ENCODE measurements at regions not wholly inside any gene's neighbourhood (a gene's known extent, or its start where the extent isn't known, plus 50 kb on each side); places are given as distances from the start of the nearest gene placed in this dataset.

GRCh38 chr9:79173932-79174331, 397.8 kb upstream of the TLE4 start:
- H3K36me3 ChIP-seq (ENCODE audit: control insufficient read depth in 2 of 2, extremely low read depth in 1 of 2, insufficient read depth in 2 of 2, low read length in 2 of 2), result no peaks in the 10 kb centered on the region
- no peak overlapping the region for H3K9ac ChIP-seq (replicated peaks; ENCODE audit: extremely low read depth, insufficient read depth, low read length)
- CTCF ChIA-PET, result no interaction called here
- POLR2A ChIA-PET, result no interaction called here
- no peaks in the 10 kb centered on the region for H3K4me1 ChIP-seq (ENCODE audit: control insufficient read depth, extremely low read depth, insufficient read depth, low read length)
- no peaks in the 10 kb centered on the region for H3K27me3 ChIP-seq (ENCODE audit: control insufficient read depth in 2 of 2, insufficient read depth in 2 of 2, low read length in 2 of 2)
- no peaks in the 10 kb centered on the region for H3K9me3 ChIP-seq (replicated peaks; ENCODE audit: control insufficient read depth, insufficient read depth, low read length)
- no peaks in the 10 kb centered on the region for H3K9me1 ChIP-seq (replicated peaks; ENCODE audit: control insufficient read depth, extremely low read depth, insufficient read depth, low read length)
- H3K4me2 ChIP-seq (ENCODE audit: insufficient read depth, low read length), result no peak overlapping the region
- no peak for TF ChIP-seq JUN (IDR thresholded peaks at IDR 0.05; ENCODE audit: borderline replicate concordance, insufficient read depth, insufficient read length, low read depth)
- TF ChIP-seq POLR2A (IDR thresholded peaks at IDR 0.05; ENCODE audit: low read depth, low read length), result no peak
- no peak for TF ChIP-seq EZH2 (IDR thresholded peaks at IDR 0.05; ENCODE audit: borderline replicate concordance, low read depth, low read length, severe bottlenecking)
- H2AFZ ChIP-seq (ENCODE audit: low read depth, low read length), result no peak overlapping the region
- FAIRE-seq (no peak), DNase-seq (ENCODE audit: low read depth, low spot score) (no peak)
- dilution Hi-C loops (cut with MboI; ENCODE audit: extremely low pct_ligation_motif_present, low sequenced_read_pairs) (no loop called here), intact Hi-C loops (cut with micrococcal nuclease) (no loop called here)
- no peaks in the 10 kb centered on the region for H3K79me2 ChIP-seq (ENCODE audit: control insufficient read depth, insufficient read depth, low read length)
- BruUV-seq (replicated peaks), result no TSS peak
- H3K4me3 ChIP-seq (replicated peaks in 1 of 3; ENCODE audit: insufficient read depth in 1 of 3, low read depth in 1 of 3, low read length in 3 of 3), result no peak overlapping the region
- H3K27ac ChIP-seq (ENCODE audit: insufficient read depth, low read depth, low read length), result no peak overlapping the region
- H4K20me1 ChIP-seq (replicated peaks; ENCODE audit: control insufficient read depth, extremely low read depth, insufficient read depth, low read length), result no peaks in the 10 kb centered on the region

- ChIA-PET CTCF (interaction anchor here (0.9 to 1.3 kb wide), 2 partner anchors 11 to 46 kb away, joined by 3 read pairs; no protein-coding TSS in a partner anchor), POLR2A (no interaction called here)
- H4K20me1 ChIP-seq (replicated peaks; ENCODE audit: control insufficient read depth, extremely low read depth, insufficient read depth, low read length), result no peaks in the 10 kb centered on the region
- no peaks in the 10 kb centered on the region for H3K27me3 ChIP-seq (ENCODE audit: control insufficient read depth in 2 of 2, insufficient read depth in 2 of 2, low read length in 2 of 2)
- FAIRE-seq (no peak), DNase-seq (ENCODE audit: low read depth, low spot score) (no peak)
- no peaks in the 10 kb centered on the region for H3K36me3 ChIP-seq (ENCODE audit: control insufficient read depth in 2 of 2, extremely low read depth in 1 of 2, insufficient read depth in 2 of 2, low read length in 2 of 2)
- dilution Hi-C loops (cut with MboI; ENCODE audit: extremely low pct_ligation_motif_present, low sequenced_read_pairs), result no loop called here
- H3K4me3 ChIP-seq (replicated peaks in 1 of 3; ENCODE audit: insufficient read depth in 1 of 3, low read depth in 1 of 3, low read length in 3 of 3), result no peak overlapping the region
- intact Hi-C loops (cut with micrococcal nuclease), result no loop called here
- no peak overlapping the region for H3K4me2 ChIP-seq (ENCODE audit: insufficient read depth, low read length)
- H3K4me1 ChIP-seq (ENCODE audit: control insufficient read depth, extremely low read depth, insufficient read depth, low read length), result no peaks in the 10 kb centered on the region
- H3K9ac ChIP-seq (replicated peaks; ENCODE audit: extremely low read depth, insufficient read depth, low read length), result no peak overlapping the region
- no peak overlapping the region for H2AFZ ChIP-seq (ENCODE audit: low read depth, low read length)
- no peaks in the 10 kb centered on the region for H3K79me2 ChIP-seq (ENCODE audit: control insufficient read depth, insufficient read depth, low read length)
- no peak overlapping the region for H3K27ac ChIP-seq (ENCODE audit: insufficient read depth, low read depth, low read length)
- H3K9me3 ChIP-seq (replicated peaks; ENCODE audit: control insufficient read depth, insufficient read depth, low read length), result no peaks in the 10 kb centered on the region
- no TSS peak for BruUV-seq (replicated peaks)
- H3K9me1 ChIP-seq (replicated peaks; ENCODE audit: control insufficient read depth, extremely low read depth, insufficient read depth, low read length), result no peaks in the 10 kb centered on the region
- TF ChIP-seq FOS (IDR thresholded peaks at IDR 0.05; ENCODE audit: borderline replicate concordance, insufficient read depth, low read length) (no peak), CTCF (IDR thresholded peaks at IDR 0.05; ENCODE audit: extremely low read depth in 1 of 2, insufficient read depth in 1 of 2, low read depth in 1 of 2, low read length in 2 of 2) (no peak), MYC (IDR thresholded peaks at IDR 0.05; ENCODE audit: low read depth, low read length) (no peak), POLR2A (IDR thresholded peaks at IDR 0.05; ENCODE audit: low read depth, low read length) (no peak)
Observed at GRCh38 chr9:79176014-79176697, 395.6 kb upstream of the TLE4 start.
